ENCODE measurements at regions not wholly inside any gene's neighbourhood (a gene's known extent, or its start where the extent isn't known, plus 50 kb on each side); places are given as distances from the start of the nearest gene placed in this dataset.

DNA sequence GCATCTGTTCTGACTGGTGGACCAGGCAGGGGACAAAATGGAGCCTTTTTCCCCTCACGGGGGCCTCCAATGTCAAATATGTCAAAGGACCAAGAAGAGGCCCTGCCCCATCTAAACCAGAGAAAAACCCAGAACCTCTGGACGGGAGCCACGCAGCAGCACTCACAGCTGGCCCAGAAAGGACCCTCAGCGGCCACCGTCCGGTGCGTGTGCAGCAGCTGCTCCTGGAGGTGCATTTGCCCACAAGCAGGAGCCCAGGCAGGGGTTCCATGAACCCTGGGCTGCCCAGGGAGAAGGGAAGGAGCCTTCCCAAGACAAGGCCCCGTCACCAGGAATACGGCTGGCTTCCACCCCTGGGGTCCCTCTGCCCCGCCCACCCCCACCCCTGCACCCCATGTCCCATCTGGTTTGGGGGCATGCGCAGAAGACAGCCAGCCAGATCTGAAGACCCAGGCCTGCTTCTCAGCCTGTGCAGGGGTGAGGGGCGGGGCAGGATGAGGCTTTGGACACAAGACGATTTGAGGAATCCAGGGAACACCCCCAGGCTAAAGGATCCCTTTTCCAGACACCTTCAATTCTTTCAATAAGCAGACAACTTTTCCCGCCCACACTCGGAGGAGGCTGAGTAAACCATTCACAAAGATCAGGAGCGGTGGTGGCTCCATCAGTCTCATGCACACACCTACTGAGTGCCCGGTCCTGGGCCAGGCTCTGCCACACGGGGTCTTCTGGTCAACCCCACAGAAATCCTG, 423.1 kb downstream of the SHANK2 start:
- ATAC-seq, result no peak
- H3K36me3 ChIP-seq (ENCODE audit: control insufficient read depth in 1 of 2, insufficient read depth in 2 of 2, low read length in 2 of 2), result no peaks in the 10 kb centered on the region
- POLR2A ChIA-PET, result no interaction called here
- no peaks in the 10 kb centered on the region for H4K20me1 ChIP-seq (ENCODE audit: insufficient read depth)
- no peaks in the 10 kb centered on the region for H3K9me3 ChIP-seq (ENCODE audit: control insufficient read depth in 1 of 2, insufficient read depth in 1 of 2, low read depth in 1 of 2, low read length in 2 of 2)
- no peak overlapping the region for H3K27ac ChIP-seq (ENCODE audit: low read depth, low read length)
- H3K4me3 ChIP-seq (replicated peaks in 1 of 2; ENCODE audit: low read depth in 1 of 2, low read length in 2 of 2), result no peak overlapping the region
- BruUV-seq (replicated peaks), result no TSS peak
- H3K27me3 ChIP-seq (ENCODE audit: insufficient read depth, low read length), result no peaks in the 10 kb centered on the region
- intact Hi-C loops (cut with micrococcal nuclease), result no loop called here
- H3K4me2 ChIP-seq (ENCODE audit: low read length), result no peak overlapping the region
- CTCF ChIA-PET, result no interaction called here
- RAD21 ChIA-PET (ENCODE audit: low non-redundant PET in 1 of 2, low total read pairs in 2 of 2, uncharacterized antibody in 2 of 2, unreplicated experiment in 2 of 2), result no interaction called here
- TF ChIP-seq ELF1 (IDR thresholded peaks at IDR 0.05; ENCODE audit: borderline replicate concordance, low read depth), result no peak
- no peak for TF ChIP-seq EGR1 (IDR thresholded peaks at IDR 0.05; ENCODE audit: low read depth)
- TF ChIP-seq SRF (IDR thresholded peaks at IDR 0.05; ENCODE audit: low read depth), result no peak
- TF ChIP-seq SIN3A (IDR thresholded peaks at IDR 0.05; ENCODE audit: low read depth), result no peak
- no peak for TF ChIP-seq EZH2phosphoT487 (IDR thresholded peaks at IDR 0.05; ENCODE audit: borderline replicate concordance)
- no peak for TF ChIP-seq JUND (IDR thresholded peaks at IDR 0.05)
- no peak for TF ChIP-seq POLR2AphosphoS5 (IDR thresholded peaks at IDR 0.05; ENCODE audit: low read depth, low read length)
- no peak for TF ChIP-seq FOSL1 (IDR thresholded peaks at IDR 0.05; ENCODE audit: low read depth)
- TF ChIP-seq, protein P1, sequence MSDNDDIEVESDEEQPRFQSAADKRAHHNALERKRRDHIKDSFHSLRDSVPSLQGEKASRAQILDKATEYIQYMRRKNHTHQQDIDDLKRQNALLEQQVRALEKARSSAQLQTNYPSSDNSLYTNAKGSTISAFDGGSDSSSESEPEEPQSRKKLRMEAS (IDR thresholded peaks at IDR 0.05), result no peak
- TF ChIP-seq POLR2A (IDR thresholded peaks at IDR 0.05; ENCODE audit: borderline replicate concordance, extremely low read depth, insufficient read depth, insufficient read length), result no peak
- TF ChIP-seq, protein P2, sequence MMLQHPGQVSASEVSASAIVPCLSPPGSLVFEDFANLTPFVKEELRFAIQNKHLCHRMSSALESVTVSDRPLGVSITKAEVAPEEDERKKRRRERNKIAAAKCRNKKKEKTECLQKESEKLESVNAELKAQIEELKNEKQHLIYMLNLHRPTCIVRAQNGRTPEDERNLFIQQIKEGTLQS (IDR thresholded peaks at IDR 0.05), result no peak
- no peak for TF ChIP-seq TCF7L2 (IDR thresholded peaks at IDR 0.05; ENCODE audit: borderline replicate concordance, extremely low read depth, insufficient read depth, insufficient read length)
- TF ChIP-seq CEBPB (IDR thresholded peaks at IDR 0.05; ENCODE audit: low read depth), result no peak
- no peak for TF ChIP-seq SP1 (IDR thresholded peaks at IDR 0.05; ENCODE audit: low read depth)
- no peak for TF ChIP-seq EZH2 (IDR thresholded peaks at IDR 0.05)
- no peak for TF ChIP-seq CBX3 (IDR thresholded peaks at IDR 0.05; ENCODE audit: low read depth)
- TF ChIP-seq, protein P3, sequence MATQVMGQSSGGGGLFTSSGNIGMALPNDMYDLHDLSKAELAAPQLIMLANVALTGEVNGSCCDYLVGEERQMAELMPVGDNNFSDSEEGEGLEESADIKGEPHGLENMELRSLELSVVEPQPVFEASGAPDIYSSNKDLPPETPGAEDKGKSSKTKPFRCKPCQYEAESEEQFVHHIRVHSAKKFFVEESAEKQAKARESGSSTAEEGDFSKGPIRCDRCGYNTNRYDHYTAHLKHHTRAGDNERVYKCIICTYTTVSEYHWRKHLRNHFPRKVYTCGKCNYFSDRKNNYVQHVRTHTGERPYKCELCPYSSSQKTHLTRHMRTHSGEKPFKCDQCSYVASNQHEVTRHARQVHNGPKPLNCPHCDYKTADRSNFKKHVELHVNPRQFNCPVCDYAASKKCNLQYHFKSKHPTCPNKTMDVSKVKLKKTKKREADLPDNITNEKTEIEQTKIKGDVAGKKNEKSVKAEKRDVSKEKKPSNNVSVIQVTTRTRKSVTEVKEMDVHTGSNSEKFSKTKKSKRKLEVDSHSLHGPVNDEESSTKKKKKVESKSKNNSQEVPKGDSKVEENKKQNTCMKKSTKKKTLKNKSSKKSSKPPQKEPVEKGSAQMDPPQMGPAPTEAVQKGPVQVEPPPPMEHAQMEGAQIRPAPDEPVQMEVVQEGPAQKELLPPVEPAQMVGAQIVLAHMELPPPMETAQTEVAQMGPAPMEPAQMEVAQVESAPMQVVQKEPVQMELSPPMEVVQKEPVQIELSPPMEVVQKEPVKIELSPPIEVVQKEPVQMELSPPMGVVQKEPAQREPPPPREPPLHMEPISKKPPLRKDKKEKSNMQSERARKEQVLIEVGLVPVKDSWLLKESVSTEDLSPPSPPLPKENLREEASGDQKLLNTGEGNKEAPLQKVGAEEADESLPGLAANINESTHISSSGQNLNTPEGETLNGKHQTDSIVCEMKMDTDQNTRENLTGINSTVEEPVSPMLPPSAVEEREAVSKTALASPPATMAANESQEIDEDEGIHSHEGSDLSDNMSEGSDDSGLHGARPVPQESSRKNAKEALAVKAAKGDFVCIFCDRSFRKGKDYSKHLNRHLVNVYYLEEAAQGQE (IDR thresholded peaks at IDR 0.05; ENCODE audit: low read depth), result no peak
- no peak for TF ChIP-seq YY1 (IDR thresholded peaks at IDR 0.05; ENCODE audit: extremely low read depth, insufficient replicate concordance, low read depth, low read length)
- H3K4me1 ChIP-seq (ENCODE audit: control insufficient read depth in 1 of 2, insufficient read depth in 2 of 2, low read length in 2 of 2), result no peaks in the 10 kb centered on the region
- no peaks in the 10 kb centered on the region for H3K9me2 ChIP-seq (ENCODE audit: insufficient read depth)
- DNase-seq (ENCODE audit: low read depth, low spot score), result no peak
- H3K9ac ChIP-seq (ENCODE audit: low read length), result no peak overlapping the region
- H3K79me2 ChIP-seq (ENCODE audit: insufficient read depth, low read length), result no peaks in the 10 kb centered on the region
- H2AFZ ChIP-seq (ENCODE audit: low read depth, low read length, poor library complexity, severe bottlenecking), result no peak overlapping the region
